Neural cell (in vitro differentiated cells): ENCODE measurements at regions not wholly inside any gene's neighbourhood (a gene's known extent, or its start where the extent isn't known, plus 50 kb on each side); places are given as distances from the start of the nearest gene placed in this dataset.

Experiments used
- CTCF ChIP-seq: fragments of 450-650 bp; IDR thresholded peaks from 2 replicates; pipeline ENCODE4 v1.5.1; 2014; ENCODE audit warnings: antibody characterized with exemption, mild to moderate bottlenecking, moderate library complexity; ENCODE audit not compliant: poor library complexity, severe bottlenecking
- EZH2 ChIP-seq: fragments of 200-600, 300-800 bp; shearing (Covaris generic), sonication (generic); IDR thresholded peaks from 2 replicates; pipeline ENCODE4 v1.6.1; 2014; ENCODE audit warnings: antibody characterized with exemption, low read length, borderline replicate concordance, mild to moderate bottlenecking; ENCODE audit not compliant: insufficient read depth, poor library complexity, severe bottlenecking

GRCh38 chr1:43065191-43065590 is 106.5 kb upstream of the SLC2A1 start:
- TF ChIP-seq EZH2, result no peak
- TF ChIP-seq CTCF, result no peak
